ENCODE measurements at regions not wholly inside any gene's neighbourhood (a gene's known extent, or its start where the extent isn't known, plus 50 kb on each side); places are given as distances from the start of the nearest gene placed in this dataset.

DNA sequence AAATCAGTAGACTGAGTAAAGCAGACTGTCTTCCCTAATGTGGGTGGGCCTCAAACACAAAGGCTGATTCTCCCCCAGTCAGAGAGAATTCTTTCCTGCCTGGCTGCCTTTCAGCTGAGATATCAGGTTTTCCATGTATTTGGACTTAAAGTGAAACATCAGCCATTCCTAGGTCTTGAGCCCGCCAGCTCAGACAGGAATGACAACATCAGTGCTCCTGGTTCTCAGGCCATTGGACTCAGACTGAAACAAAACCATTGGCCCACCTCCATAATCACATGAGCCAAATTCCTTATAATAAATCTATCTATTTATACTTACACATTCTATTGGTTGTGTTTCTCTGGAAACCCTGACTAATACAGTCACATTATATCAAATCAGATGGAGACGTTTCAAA is 56.7 kb upstream of the CLPB start:
- TF ChIP-seq, protein P1, sequence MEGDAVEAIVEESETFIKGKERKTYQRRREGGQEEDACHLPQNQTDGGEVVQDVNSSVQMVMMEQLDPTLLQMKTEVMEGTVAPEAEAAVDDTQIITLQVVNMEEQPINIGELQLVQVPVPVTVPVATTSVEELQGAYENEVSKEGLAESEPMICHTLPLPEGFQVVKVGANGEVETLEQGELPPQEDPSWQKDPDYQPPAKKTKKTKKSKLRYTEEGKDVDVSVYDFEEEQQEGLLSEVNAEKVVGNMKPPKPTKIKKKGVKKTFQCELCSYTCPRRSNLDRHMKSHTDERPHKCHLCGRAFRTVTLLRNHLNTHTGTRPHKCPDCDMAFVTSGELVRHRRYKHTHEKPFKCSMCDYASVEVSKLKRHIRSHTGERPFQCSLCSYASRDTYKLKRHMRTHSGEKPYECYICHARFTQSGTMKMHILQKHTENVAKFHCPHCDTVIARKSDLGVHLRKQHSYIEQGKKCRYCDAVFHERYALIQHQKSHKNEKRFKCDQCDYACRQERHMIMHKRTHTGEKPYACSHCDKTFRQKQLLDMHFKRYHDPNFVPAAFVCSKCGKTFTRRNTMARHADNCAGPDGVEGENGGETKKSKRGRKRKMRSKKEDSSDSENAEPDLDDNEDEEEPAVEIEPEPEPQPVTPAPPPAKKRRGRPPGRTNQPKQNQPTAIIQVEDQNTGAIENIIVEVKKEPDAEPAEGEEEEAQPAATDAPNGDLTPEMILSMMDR (conservative IDR thresholded peaks at IDR 0.05 in 1 of 2, IDR thresholded peaks at IDR 0.05 in 1 of 2; ENCODE audit: extremely low read depth in 1 of 2, insufficient read depth in 1 of 2, low read depth in 1 of 2, low read length in 2 of 2) = no peak
- no peak for TF ChIP-seq EZH2 (IDR thresholded peaks at IDR 0.05; ENCODE audit: borderline replicate concordance, low read length)
